ENCODE measurements at regions not wholly inside any gene's neighbourhood (a gene's known extent, or its start where the extent isn't known, plus 50 kb on each side); places are given as distances from the start of the nearest gene placed in this dataset.

DNA sequence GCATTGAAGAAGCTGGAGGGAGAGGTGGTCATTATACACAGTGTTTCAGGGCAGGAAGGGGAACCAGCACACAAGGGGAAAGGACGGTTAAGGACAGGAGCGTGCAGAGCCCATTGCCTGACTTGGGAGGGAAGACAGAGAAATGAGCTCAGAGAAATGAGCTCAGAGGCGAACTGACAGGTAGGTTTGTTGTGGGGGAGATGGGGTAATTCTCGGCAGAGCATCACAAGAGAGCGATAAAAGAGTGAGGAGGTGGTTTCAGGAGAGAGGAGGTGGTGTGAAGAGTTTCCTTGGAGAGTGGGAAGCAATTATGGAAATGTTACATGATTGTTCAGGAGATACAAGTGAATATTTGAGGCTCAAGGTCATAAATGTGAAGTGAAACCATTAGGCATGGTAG is 61.0 kb downstream of the MRGPRX1 start:
- no peak for DNase-seq

DNA sequence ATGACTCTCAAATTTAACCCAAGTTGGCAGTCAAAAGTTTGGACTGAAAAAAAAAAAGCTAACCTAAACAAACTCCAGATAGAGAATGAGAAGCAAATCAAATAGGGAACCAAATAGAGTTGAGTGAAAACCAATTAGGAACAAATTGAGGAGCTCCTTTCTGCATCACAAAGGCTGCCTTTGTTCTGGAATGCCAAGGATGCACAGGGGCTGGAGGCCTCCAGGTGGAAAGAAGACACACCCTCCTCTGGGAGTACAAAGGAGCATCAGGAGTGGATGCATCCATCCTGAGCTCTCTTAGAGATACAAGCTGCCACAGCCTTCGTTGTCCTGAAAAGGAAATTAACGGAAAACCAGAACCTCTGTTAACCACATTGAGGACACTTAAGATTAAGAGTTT is 73.3 kb downstream of the MRGPRX1 start:
- DNase-seq, result no peak

DNA sequence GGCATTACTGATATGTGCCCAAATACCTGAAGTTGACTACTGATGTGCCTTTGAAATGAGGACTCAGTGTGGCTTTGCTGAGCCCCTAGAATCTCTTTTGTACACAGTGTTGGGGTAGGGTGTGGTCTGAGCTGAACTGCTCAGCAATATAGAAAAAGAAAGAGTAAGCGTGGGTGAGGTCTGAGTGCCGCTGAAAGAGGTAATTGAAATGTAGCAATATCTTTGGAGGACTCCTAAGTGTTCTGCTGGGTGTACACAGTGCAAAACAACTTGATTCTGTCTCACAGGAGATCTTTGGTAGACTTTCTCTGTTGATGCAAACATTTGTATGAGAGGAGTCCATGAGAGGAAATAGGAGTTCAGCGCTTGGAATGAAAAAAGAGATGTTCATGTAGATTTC is 73.7 kb upstream of the PTPN5 start:
- no peak for DNase-seq

DNA sequence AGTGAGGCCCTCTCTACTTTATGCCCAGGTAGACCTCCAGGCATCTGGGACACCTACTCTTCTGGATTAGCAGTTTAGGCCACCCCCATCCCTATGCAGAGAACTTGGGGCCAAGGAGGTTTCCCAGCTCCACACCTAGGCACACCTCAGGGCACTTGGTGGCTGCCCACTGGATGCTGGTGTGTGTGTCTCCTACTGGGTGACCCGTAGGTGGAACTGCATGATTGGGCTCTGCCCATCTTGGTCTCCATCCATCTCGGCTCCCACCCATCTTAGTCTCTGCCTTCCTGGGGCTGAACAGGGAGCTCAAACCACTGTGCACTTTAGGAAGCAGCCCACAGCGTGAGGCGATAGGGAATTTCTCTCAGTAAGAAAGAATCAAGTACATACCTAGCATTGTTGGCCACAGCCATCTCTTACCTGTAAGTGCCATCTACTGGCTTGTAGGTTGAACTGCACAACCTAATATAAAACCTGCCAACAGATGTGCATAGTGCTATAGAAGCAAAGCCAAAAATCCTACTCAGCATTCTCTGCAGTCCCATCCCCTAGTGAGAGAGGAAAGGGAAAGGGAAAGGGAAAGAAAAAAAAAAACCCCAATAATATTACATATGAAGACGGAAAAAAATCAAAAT is 61.6 kb upstream of the PTPN5 start:
- DNase-seq, result peak; percentile 12

DNA sequence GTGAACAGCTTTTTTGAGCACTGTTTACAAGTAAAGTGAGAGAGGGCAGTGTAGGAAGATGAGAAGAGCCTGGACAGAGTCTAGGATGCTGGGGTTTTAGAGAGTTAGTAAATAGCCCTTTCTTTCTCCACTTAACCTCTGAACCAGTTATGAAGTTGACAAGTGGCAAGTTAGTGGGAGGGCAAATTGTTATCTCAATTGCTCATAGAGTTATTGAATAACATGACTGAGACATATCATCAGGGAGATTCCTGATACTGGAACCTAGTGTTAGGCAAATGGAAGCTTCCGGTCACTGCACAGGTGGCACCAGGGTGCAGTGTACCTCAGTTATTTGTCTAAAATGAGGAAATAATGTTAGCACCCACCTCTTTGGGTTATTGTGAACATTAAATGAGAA is 57.8 kb upstream of the PTPN5 start:
- no peak for DNase-seq

GRCh38 chr11:18844753-18845367 is 53.3 kb upstream of the PTPN5 start:
- DNase-seq, result peak; percentile 22

All from NCI-H226 (cell line).